HEK293 (cell line): ENCODE measurements at regions not wholly inside any gene's neighbourhood (a gene's known extent, or its start where the extent isn't known, plus 50 kb on each side); places are given as distances from the start of the nearest gene placed in this dataset.

Source experiments
- CTCF ChIA-PET: fragments of 350-600 bp; formaldehyde crosslinking; extraction: SDS; loops from one replicate; lab custom pipeline; 2021; ENCODE audit warnings: antibody characterized with exemption; lab: Yijun Ruan, JAX
- POLR2A ChIA-PET: fragments of 300-600 bp; formaldehyde crosslinking; extraction: SDS; loops from one replicate; lab custom pipeline; 2020; ENCODE audit warnings: antibody characterized with exemption, inconsistent platforms; lab: Yijun Ruan, JAX
- H3K27ac ChIP-seq: fragments of 200-500 bp; sonication (Bioruptor generic); 2 replicates; pipeline ENCODE4 v1.5.1; 2014; ENCODE audit warnings: low read depth, low read length, control low read depth, inconsistent platforms; ENCODE audit errors: extremely low read depth
- H3K36me3 ChIP-seq, 2 experiments: fragments of 200-500 bp in 1 of 2; sonication (Bioruptor generic) in 1 of 2; 1 replicate in 1 of 2; 2 replicates in 1 of 2; pipeline ENCODE4 v1.5.1; 2014 to 2017; ENCODE audit warnings: inconsistent platforms in 2 of 2, low read length in 2 of 2; ENCODE audit not compliant: control insufficient read depth in 2 of 2, insufficient read depth in 1 of 2
- H3K4me1 ChIP-seq: fragments of 200-500 bp; sonication (Bioruptor generic); 2 replicates; pipeline ENCODE4 v1.5.1; 2014; ENCODE audit warnings: mild to moderate bottlenecking, low read length, inconsistent platforms; ENCODE audit not compliant: control insufficient read depth, insufficient read depth
- H3K4me3 ChIP-seq: 2 replicates; pipeline ENCODE4 v1.5.1; 2011; ENCODE audit warnings: low read depth, mild to moderate bottlenecking, control low read depth, low read length, moderate library complexity
- H3K9me3 ChIP-seq: fragments of 200-500 bp; sonication (Bioruptor generic); 2 replicates; pipeline ENCODE4 v1.5.1; 2014; ENCODE audit warnings: low read depth, low read length, inconsistent platforms; ENCODE audit not compliant: control insufficient read depth, insufficient read depth
- BCL11B ChIP-seq: fragments of 450-650 bp; formaldehyde crosslinking; IDR thresholded peaks from 2 replicates; pipeline ENCODE4 v1.5.1; 2016; ENCODE audit warnings: low read depth, missing biosample characterization, missing genetic modification characterization
- FEZF1 ChIP-seq: fragments of 450-650 bp; formaldehyde crosslinking; IDR thresholded peaks from 2 replicates; pipeline ENCODE4 v1.5.1; 2016; ENCODE audit warnings: missing biosample characterization, missing genetic modification characterization
- IKZF3 ChIP-seq: fragments of 450-650 bp; IDR thresholded peaks from 2 replicates; pipeline ENCODE4 v1.5.0; 2018; ENCODE audit warnings: missing biosample characterization, mild to moderate bottlenecking, missing genetic modification characterization, moderate library complexity
- KLF10 ChIP-seq: fragments of 450-650 bp; IDR thresholded peaks from 2 replicates; pipeline ENCODE4 v1.5.1; 2018; ENCODE audit warnings: missing biosample characterization, mild to moderate bottlenecking, missing genetic modification characterization
- KLF16 ChIP-seq: fragments of 450-650 bp; formaldehyde crosslinking; IDR thresholded peaks from 2 replicates; pipeline ENCODE4 v1.5.1; 2017; ENCODE audit warnings: missing biosample characterization, missing genetic modification characterization
- MEIS1 ChIP-seq: sonication (generic); formaldehyde crosslinking; IDR thresholded peaks from 2 replicates; pipeline ENCODE4 v1.8.1; 2022; ENCODE audit warnings: missing genetic modification reagents, mild to moderate bottlenecking, borderline replicate concordance
- ZBTB1 ChIP-seq: fragments of 450-650 bp; formaldehyde crosslinking; IDR thresholded peaks from 2 replicates; pipeline ENCODE4 v1.5.1; 2016; ENCODE audit warnings: missing biosample characterization, missing genetic modification characterization
- ZFHX2 ChIP-seq: fragments of 450-650 bp; formaldehyde crosslinking; conservative IDR thresholded peaks from 2 replicates; pipeline ENCODE4 v1.5.1; 2016; ENCODE audit warnings: missing biosample characterization, missing genetic modification characterization
- ZFP3 ChIP-seq: fragments of 450-650 bp; formaldehyde crosslinking; IDR thresholded peaks from 2 replicates; pipeline ENCODE4 v1.5.1; 2016; ENCODE audit warnings: low read depth, missing biosample characterization, missing genetic modification characterization
- ZNF114 ChIP-seq: fragments of 450-650 bp; formaldehyde crosslinking; IDR thresholded peaks from 2 replicates; pipeline ENCODE4 v1.5.0; 2017; ENCODE audit warnings: missing biosample characterization, missing genetic modification characterization
- ZNF16 ChIP-seq: fragments of 450-650 bp; formaldehyde crosslinking; IDR thresholded peaks from 2 replicates; pipeline ENCODE4 v1.5.1; 2016; ENCODE audit warnings: low read depth, missing biosample characterization, missing genetic modification characterization
- ZNF175 ChIP-seq: fragments of 450-650 bp; formaldehyde crosslinking; IDR thresholded peaks from 2 replicates; pipeline ENCODE4 v1.5.1; 2016; ENCODE audit warnings: missing biosample characterization, missing genetic modification characterization
- ZNF2 ChIP-seq: fragments of 450-650 bp; formaldehyde crosslinking; IDR thresholded peaks from 2 replicates; pipeline ENCODE4 v1.5.1; 2016; ENCODE audit warnings: missing biosample characterization, missing genetic modification characterization
- ZNF214 ChIP-seq: fragments of 450-650 bp; formaldehyde crosslinking; IDR thresholded peaks from 2 replicates; pipeline ENCODE4 v1.5.1; 2017; ENCODE audit warnings: missing biosample characterization, mild to moderate bottlenecking, missing genetic modification characterization, borderline replicate concordance
- ZNF24 ChIP-seq: fragments of 450-650 bp; formaldehyde crosslinking; IDR thresholded peaks from 2 replicates; pipeline ENCODE4 v1.5.1; 2016; ENCODE audit warnings: missing biosample characterization, missing genetic modification characterization
- ZNF266 ChIP-seq: fragments of 450-650 bp; formaldehyde crosslinking; IDR thresholded peaks from 2 replicates; pipeline ENCODE4 v1.5.1; 2016; ENCODE audit warnings: missing biosample characterization, missing genetic modification characterization, low read depth
- ZNF362 ChIP-seq: fragments of 450-650 bp; formaldehyde crosslinking; IDR thresholded peaks from 2 replicates; pipeline ENCODE4 v1.5.1; 2016; ENCODE audit warnings: missing biosample characterization, missing genetic modification characterization
- ZNF416 ChIP-seq: fragments of 450-650 bp; formaldehyde crosslinking; IDR thresholded peaks from 2 replicates; pipeline ENCODE4 v1.5.1; 2016; ENCODE audit warnings: missing biosample characterization, missing genetic modification characterization
- ZNF501 ChIP-seq: fragments of 450-650 bp; formaldehyde crosslinking; IDR thresholded peaks from 2 replicates; pipeline ENCODE4 v1.5.1; 2016; ENCODE audit warnings: missing biosample characterization, missing genetic modification characterization
- ZNF518A ChIP-seq: fragments of 450-650 bp; formaldehyde crosslinking; conservative IDR thresholded peaks from 2 replicates; pipeline ENCODE4 v1.5.1; 2016; ENCODE audit warnings: low read depth, missing biosample characterization, missing genetic modification characterization
- ZNF561 ChIP-seq: fragments of 450-650 bp; IDR thresholded peaks from 2 replicates; pipeline ENCODE4 v1.5.1; 2018; ENCODE audit warnings: missing biosample characterization, missing genetic modification characterization, borderline replicate concordance
- ZNF585B ChIP-seq: fragments of 450-650 bp; formaldehyde crosslinking; IDR thresholded peaks from 2 replicates; pipeline ENCODE4 v1.5.1; 2016; ENCODE audit warnings: missing biosample characterization, missing genetic modification characterization
- ZNF596 ChIP-seq: fragments of 450-650 bp; IDR thresholded peaks from 2 replicates; pipeline ENCODE4 v1.5.0; 2018; ENCODE audit warnings: missing biosample characterization, mild to moderate bottlenecking, missing genetic modification characterization, moderate library complexity
- ZNF701 ChIP-seq: fragments of 450-650 bp; formaldehyde crosslinking; IDR thresholded peaks from 2 replicates; pipeline ENCODE4 v1.5.1; 2016; ENCODE audit warnings: missing biosample characterization, missing genetic modification characterization
- ZNF707 ChIP-seq: fragments of 450-650 bp; formaldehyde crosslinking; IDR thresholded peaks from 2 replicates; pipeline ENCODE4 v1.5.1; 2016; ENCODE audit warnings: missing biosample characterization, missing genetic modification characterization
- ZNF830 ChIP-seq: fragments of 450-650 bp; IDR thresholded peaks from 2 replicates; pipeline ENCODE4 v1.5.0; 2018; ENCODE audit warnings: missing biosample characterization, missing genetic modification characterization, low read depth, mild to moderate bottlenecking, moderate library complexity
- TF ChIP-seq, protein P1 (sequence below): fragments of 450-650 bp; formaldehyde crosslinking; IDR thresholded peaks from 2 replicates; pipeline ENCODE4 v1.5.1; 2016; ENCODE audit warnings: missing biosample characterization, missing genetic modification characterization
- TF ChIP-seq, protein P2 (sequence below): fragments of 450-650 bp; formaldehyde crosslinking; IDR thresholded peaks from 2 replicates; pipeline ENCODE4 v1.5.1; 2016; ENCODE audit warnings: missing biosample characterization, missing genetic modification characterization

DNA sequence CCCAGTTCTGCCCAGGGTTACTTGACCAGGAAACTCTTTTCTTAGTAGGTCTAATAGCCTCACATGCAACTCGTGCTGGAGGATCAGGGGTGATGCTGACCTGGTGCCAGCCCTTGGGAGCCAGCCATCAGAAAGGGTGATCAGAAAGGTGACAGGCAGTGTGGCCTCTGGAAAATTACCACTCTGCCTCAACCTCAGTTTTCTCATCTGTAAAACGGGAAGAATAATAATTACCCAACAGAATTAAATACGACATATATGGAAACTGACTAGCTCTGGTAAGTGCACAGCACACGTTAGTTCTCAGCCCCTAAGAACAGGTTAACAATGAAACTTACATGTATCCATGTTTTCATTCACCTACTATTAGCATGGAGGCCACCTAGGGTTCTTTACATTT lies 157.6 kb downstream of the EN1 start:
- Histone ChIP-seq H3K27ac (no peak overlapping the region), H3K36me3 (no peaks in the 10 kb centered on the region), H3K4me3 (no peak overlapping the region), H3K9me3 (no peaks in the 10 kb centered on the region), H3K4me1 (no peaks in the 10 kb centered on the region)
- no peak for TF ChIP-seq ZNF707 (tag by site-specific recombination)
- no peak for TF ChIP-seq ZBTB1
- no peak for TF ChIP-seq ZNF830 (tag by site-specific recombination)
- TF ChIP-seq ZNF518A (tag by site-specific recombination) = no peak
- TF ChIP-seq ZNF362 = no peak
- no peak for TF ChIP-seq ZFHX2 (tag by site-specific recombination)
- TF ChIP-seq ZFP3 (tag by site-specific recombination) = no peak
- no peak for TF ChIP-seq ZNF701 (tag by site-specific recombination)
- TF ChIP-seq ZNF596 (tag by site-specific recombination) = no peak
- TF ChIP-seq, protein P1, sequence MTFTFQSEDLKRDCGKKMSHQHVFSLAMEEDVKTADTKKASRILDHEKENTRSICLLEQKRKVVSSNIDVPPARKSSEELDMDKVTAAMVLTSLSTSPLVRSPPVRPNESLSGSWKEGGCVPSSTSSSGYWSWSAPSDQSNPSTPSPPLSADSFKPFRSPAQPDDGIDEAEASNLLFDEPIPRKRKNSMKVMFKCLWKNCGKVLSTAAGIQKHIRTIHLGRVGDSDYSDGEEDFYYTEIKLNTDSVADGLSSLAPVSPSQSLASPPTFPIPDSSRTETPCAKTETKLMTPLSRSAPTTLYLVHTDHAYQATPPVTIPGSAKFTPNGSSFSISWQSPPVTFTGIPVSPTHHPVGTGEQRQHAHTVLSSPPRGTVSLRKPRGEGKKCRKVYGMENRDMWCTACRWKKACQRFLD (tag by site-specific recombination) = no peak
- TF ChIP-seq ZNF585B (tag by site-specific recombination) = no peak
- TF ChIP-seq KLF10 = no peak
- TF ChIP-seq, protein P2, sequence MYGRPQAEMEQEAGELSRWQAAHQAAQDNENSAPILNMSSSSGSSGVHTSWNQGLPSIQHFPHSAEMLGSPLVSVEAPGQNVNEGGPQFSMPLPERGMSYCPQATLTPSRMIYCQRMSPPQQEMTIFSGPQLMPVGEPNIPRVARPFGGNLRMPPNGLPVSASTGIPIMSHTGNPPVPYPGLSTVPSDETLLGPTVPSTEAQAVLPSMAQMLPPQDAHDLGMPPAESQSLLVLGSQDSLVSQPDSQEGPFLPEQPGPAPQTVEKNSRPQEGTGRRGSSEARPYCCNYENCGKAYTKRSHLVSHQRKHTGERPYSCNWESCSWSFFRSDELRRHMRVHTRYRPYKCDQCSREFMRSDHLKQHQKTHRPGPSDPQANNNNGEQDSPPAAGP = no peak
- no peak for TF ChIP-seq ZNF416 (tag by site-specific recombination)
- TF ChIP-seq IKZF3 (tag by site-specific recombination) = no peak
- no peak for TF ChIP-seq ZNF561 (tag by site-specific recombination)
- no peak for TF ChIP-seq ZNF266 (tag by site-specific recombination)
- no peak for TF ChIP-seq FEZF1 (tag by site-specific recombination)
- POLR2A ChIA-PET = no interaction called here
- CTCF ChIA-PET = no interaction called here

GRCh38 chr2:118689456-118689855 lies 158.0 kb downstream of the EN1 start:
- Histone ChIP-seq H3K36me3 (no peaks in the 10 kb centered on the region), H3K9me3 (no peaks in the 10 kb centered on the region), H3K4me3 (no peak overlapping the region), H3K4me1 (no peaks in the 10 kb centered on the region), H3K27ac (no peak overlapping the region)
- ChIA-PET POLR2A (no interaction called here), CTCF (interaction anchor here (0.7 kb wide), 1 partner anchor 193 kb away, joined by 3 read pairs; no protein-coding TSS in a partner anchor)
- TF ChIP-seq ZNF175 (tag by site-specific recombination) (no peak), ZNF24 (tag by site-specific recombination) (no peak), ZNF214 (tag by site-specific recombination) (no peak), ZNF266 (tag by site-specific recombination) (no peak), BCL11B (tag by site-specific recombination) (no peak), ZNF362 (no peak), ZNF501 (tag by site-specific recombination) (no peak), KLF16 (tag by site-specific recombination) (no peak), ZNF16 (tag by site-specific recombination) (no peak), ZNF114 (tag by site-specific recombination) (no peak), ZNF2 (tag by site-specific recombination) (no peak), MEIS1 (no peak)
